Prostate gland (tissue), 2 donors: ENCODE measurements at regions not wholly inside any gene's neighbourhood (a gene's known extent, or its start where the extent isn't known, plus 50 kb on each side); places are given as distances from the start of the nearest gene placed in this dataset.

Experiments used
- DNase-seq: peaks from one replicate; pipeline ENCODE4 v3.0.0-alpha.2; 2019; ENCODE audit warnings: low spot score
- H3K27ac ChIP-seq, 2 donors: fragments of 200-600 bp; sonication (generic); 2 replicates each; pipeline ENCODE4 v1.5.1; 2017 to 2019
- H3K27me3 ChIP-seq: fragments of 200-600 bp; sonication (generic); replicated peaks from 2 replicates; pipeline ENCODE4 v1.5.1; 2019; ENCODE audit not compliant: insufficient read depth
- H3K36me3 ChIP-seq, 2 donors: fragments of 200-600 bp; sonication (generic); 1 replicate in 1 of 2; 2 replicates in 1 of 2; pipeline versions ENCODE4 v1.5.1 to v1.8.1; 2017 to 2019
- H3K4me1 ChIP-seq: fragments of 200-600 bp; sonication (generic); replicated peaks from 2 replicates; pipeline ENCODE4 v1.5.1; 2019
- H3K4me3 ChIP-seq, 2 donors: fragments of 200-600 bp; sonication (generic); 2 replicates each; pipeline ENCODE4 v1.5.1; 2017 to 2019
- H3K9me3 ChIP-seq: fragments of 200-600 bp; sonication (generic); 2 replicates; pipeline ENCODE4 v1.5.1; 2017
- CTCF ChIP-seq, 4 experiments: fragments of 200-600 bp in 2 of 4; fragments of 450-650 bp in 2 of 4; sonication (generic) in 2 of 4; IDR thresholded peaks; 1 replicate in 3 of 4; 2 replicates in 1 of 4; pipeline ENCODE4 v1.5.1; 2016 to 2019; ENCODE audit warnings: antibody characterized with exemption in 4 of 4, mild to moderate bottlenecking in 2 of 4, moderate library complexity in 2 of 4
- POLR2A ChIP-seq: fragments of 450-650 bp; IDR thresholded peaks from one replicate; pipeline ENCODE4 v1.6.1; 2016; ENCODE audit warnings: antibody characterized with exemption, mild to moderate bottlenecking
- POLR2AphosphoS5 ChIP-seq: sonication (generic); formaldehyde crosslinking; IDR thresholded peaks from one replicate; pipeline ENCODE4 v1.6.1; 2017; ENCODE audit warnings: antibody characterized with exemption
- WGBS: methylation state at CpG from one replicate; pipeline ENCODE4 v1.1.5; 2018; 5-methylcytosine and 5-hydroxymethylcytosine counted together
- intact Hi-C: fragments of 100-400 bp; cut with DNase I; formaldehyde crosslinking; loops from one replicate; pipeline ENCODE4 v1.14.2; 2022

- Histone ChIP-seq H3K4me1 (no peaks in the 10 kb centered on the region), H3K27ac (no peak overlapping the region), H3K27me3 (no peaks in the 10 kb centered on the region), H3K9me3 (no peaks in the 10 kb centered on the region), H3K4me3 (no peak overlapping the region), H3K36me3 (no peaks in the 10 kb centered on the region)
- 67% methylated on average over 1 of the region's 1 CpG for WGBS
- no peak for TF ChIP-seq CTCF (IDR thresholded peaks at IDR 0.05)
- TF ChIP-seq POLR2A, result no peak
- TF ChIP-seq POLR2AphosphoS5, result no peak
- intact Hi-C loops, result no loop called here
- DNase-seq, result no peak
These were observed 613.1 kb upstream of the PKN2 start for GRCh38 chr1:88070956-88071355.

- intact Hi-C loops, result no loop called here
- DNase-seq, result no peak
- no peaks in the 10 kb centered on the region for H3K36me3 ChIP-seq
- TF ChIP-seq POLR2A (no peak), CTCF (IDR thresholded peaks at IDR 0.05) (no peak), POLR2AphosphoS5 (no peak)
- no peak overlapping the region for H3K27ac ChIP-seq
- H3K4me3 ChIP-seq, result no peak overlapping the region
- H3K27me3 ChIP-seq, result no peaks in the 10 kb centered on the region
- no peaks in the 10 kb centered on the region for H3K4me1 ChIP-seq
- H3K9me3 ChIP-seq, result no peaks in the 10 kb centered on the region
- WGBS, result 97% methylated on average over 2 of the region's 2 CpGs
These were observed 609.4 kb upstream of the PKN2 start for GRCh38 chr1:88074661-88075060.

- DNase-seq, result no peak
These were observed 608.3 kb upstream of the PKN2 start for GRCh38 chr1:88075813-88076212.

GRCh38 chr1:88079036-88079435 lies 605.0 kb upstream of the PKN2 start:
- WGBS, result 100% methylated on average over 1 of the region's 1 CpG
- DNase-seq, result no peak
- Histone ChIP-seq H3K36me3 (no peaks in the 10 kb centered on the region), H3K27ac (no peak overlapping the region), H3K4me1 (no peaks in the 10 kb centered on the region), H3K27me3 (no peaks in the 10 kb centered on the region), H3K4me3 (no peak overlapping the region), H3K9me3 (no peaks in the 10 kb centered on the region)
- TF ChIP-seq CTCF (IDR thresholded peaks at IDR 0.05) (no peak), POLR2AphosphoS5 (no peak), POLR2A (no peak)
- intact Hi-C loops, result no loop called here

More at GRCh38 chr1:88075813-88076212, 608.3 kb upstream of the PKN2 start:
- H3K27ac ChIP-seq, result no peak overlapping the region
- no peaks in the 10 kb centered on the region for H3K9me3 ChIP-seq
- 78% methylated on average over 1 of the region's 1 CpG for WGBS
- no peaks in the 10 kb centered on the region for H3K4me1 ChIP-seq
- intact Hi-C loops, result no loop called here
- no peaks in the 10 kb centered on the region for H3K36me3 ChIP-seq
- TF ChIP-seq POLR2A (no peak), CTCF (IDR thresholded peaks at IDR 0.05) (no peak), POLR2AphosphoS5 (no peak)
- no peaks in the 10 kb centered on the region for H3K27me3 ChIP-seq
- no peak overlapping the region for H3K4me3 ChIP-seq

- Histone ChIP-seq H3K36me3 (no peaks in the 10 kb centered on the region), H3K9me3 (no peaks in the 10 kb centered on the region), H3K4me3 (no peak overlapping the region), H3K4me1 (no peaks in the 10 kb centered on the region), H3K27me3 (no peaks in the 10 kb centered on the region), H3K27ac (no peak overlapping the region)
- DNase-seq, result no peak
- intact Hi-C loops, result no loop called here
- TF ChIP-seq POLR2AphosphoS5 (no peak), POLR2A (no peak), CTCF (IDR thresholded peaks at IDR 0.05) (no peak)
These were observed 603.2 kb upstream of the PKN2 start for GRCh38 chr1:88080875-88081274.
